HuH-7 (cell line): ENCODE measurements at regions not wholly inside any gene's neighbourhood (a gene's known extent, or its start where the extent isn't known, plus 50 kb on each side); places are given as distances from the start of the nearest gene placed in this dataset.
A peak's percentile ranks its signal among the peaks of the same experiment; 100 is the strongest.

Experiments used
- DNase-seq: peaks from one replicate; pipeline ENCODE4 v3.0.0; 2011; ENCODE audit warnings: low spot score

- no peak for DNase-seq
Observed at GRCh38 chrX:39739585-39739984, 358.2 kb downstream of the BCOR start.

GRCh38 chrX:39740078-39740477 lies 357.7 kb downstream of the BCOR start:
- no peak for DNase-seq

- no peak for DNase-seq
Observed at GRCh38 chrX:39741904-39742303, 355.9 kb downstream of the BCOR start.

GRCh38 chrX:39745818-39746217 lies 351.9 kb downstream of the BCOR start:
- no peak for DNase-seq

GRCh38 chrX:39749135-39749534 lies 348.6 kb downstream of the BCOR start:
- DNase-seq = no peak

- DNase-seq = no peak
Observed at GRCh38 chrX:39749728-39750127, 348.0 kb downstream of the BCOR start.

- no peak for DNase-seq
Observed at GRCh38 chrX:39750256-39750790, 347.4 kb downstream of the BCOR start.

GRCh38 chrX:39750848-39751247 lies 346.9 kb downstream of the BCOR start:
- DNase-seq = no peak

- no peak for DNase-seq
Observed at GRCh38 chrX:39752815-39753214, 344.9 kb downstream of the BCOR start.

- DNase-seq = no peak
Observed at GRCh38 chrX:39753293-39753996, 344.3 kb downstream of the BCOR start.

- peak; percentile 36 for DNase-seq
Observed at GRCh38 chrX:39755143-39756032, 342.4 kb downstream of the BCOR start.

- no peak for DNase-seq
Observed at GRCh38 chrX:39756086-39756883, 341.5 kb downstream of the BCOR start.

- DNase-seq = no peak
Observed at GRCh38 chrX:39757971-39758370, 339.8 kb downstream of the BCOR start.

GRCh38 chrX:39758791-39759525 lies 338.8 kb downstream of the BCOR start:
- DNase-seq = no peak

- DNase-seq = no peak
Observed at GRCh38 chrX:39759526-39760224, 338.1 kb downstream of the BCOR start.

- no peak for DNase-seq
Observed at GRCh38 chrX:39760930-39761329, 336.8 kb downstream of the BCOR start.

- DNase-seq = no peak
Observed at GRCh38 chrX:39762266-39762841, 335.4 kb downstream of the BCOR start.

- no peak for DNase-seq
Observed at GRCh38 chrX:39764441-39764914, 333.3 kb downstream of the BCOR start.

- no peak for DNase-seq
Observed at GRCh38 chrX:39765327-39765726, 332.4 kb downstream of the BCOR start.

GRCh38 chrX:39766085-39766726 lies 331.6 kb downstream of the BCOR start:
- no peak for DNase-seq
